ENCODE measurements at regions not wholly inside any gene's neighbourhood (a gene's known extent, or its start where the extent isn't known, plus 50 kb on each side); places are given as distances from the start of the nearest gene placed in this dataset.

DNA sequence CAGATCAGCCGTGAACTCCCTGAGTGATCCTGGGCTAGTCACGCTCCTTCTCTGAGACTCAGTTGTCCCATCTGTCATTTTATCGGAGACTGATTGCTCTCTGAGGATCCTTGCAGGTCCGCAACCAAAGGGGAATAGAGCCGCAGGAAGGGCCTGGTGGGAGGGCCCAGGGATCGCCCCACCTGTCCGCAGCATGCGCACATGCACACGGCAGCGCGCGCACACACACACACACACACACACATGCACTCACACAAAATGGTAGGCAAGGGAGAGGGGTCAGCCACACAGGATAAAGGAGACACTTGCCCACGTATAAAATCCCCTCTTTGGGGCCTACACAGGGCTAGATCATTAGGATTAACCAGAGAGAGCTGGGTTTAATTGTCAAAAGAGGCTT is 95.6 kb upstream of the FOXP4 start:
- no peak for DNase-seq (ENCODE audit: low read depth)

DNA sequence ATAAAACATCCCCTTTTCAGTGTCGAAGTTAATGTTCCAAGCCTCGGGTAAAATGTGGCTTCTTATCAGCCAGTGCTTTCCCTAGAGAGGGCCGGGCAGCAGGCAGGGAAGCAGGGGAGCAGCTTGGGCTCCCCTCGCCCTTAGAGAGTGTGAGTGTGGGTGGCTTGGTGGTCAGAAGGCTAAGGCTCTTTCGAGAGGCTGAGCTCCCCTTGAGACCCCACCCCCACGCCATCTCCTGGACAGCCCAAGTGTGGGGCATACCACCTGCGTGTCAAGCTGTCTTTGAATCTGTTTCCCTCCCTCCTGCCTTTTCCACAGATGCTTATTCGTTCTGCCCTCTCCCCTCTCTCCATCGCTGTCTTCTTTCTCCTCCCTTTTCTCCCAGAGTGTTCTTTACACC is 95.1 kb upstream of the FOXP4 start:
- no peak for DNase-seq (ENCODE audit: low read depth)

DNA sequence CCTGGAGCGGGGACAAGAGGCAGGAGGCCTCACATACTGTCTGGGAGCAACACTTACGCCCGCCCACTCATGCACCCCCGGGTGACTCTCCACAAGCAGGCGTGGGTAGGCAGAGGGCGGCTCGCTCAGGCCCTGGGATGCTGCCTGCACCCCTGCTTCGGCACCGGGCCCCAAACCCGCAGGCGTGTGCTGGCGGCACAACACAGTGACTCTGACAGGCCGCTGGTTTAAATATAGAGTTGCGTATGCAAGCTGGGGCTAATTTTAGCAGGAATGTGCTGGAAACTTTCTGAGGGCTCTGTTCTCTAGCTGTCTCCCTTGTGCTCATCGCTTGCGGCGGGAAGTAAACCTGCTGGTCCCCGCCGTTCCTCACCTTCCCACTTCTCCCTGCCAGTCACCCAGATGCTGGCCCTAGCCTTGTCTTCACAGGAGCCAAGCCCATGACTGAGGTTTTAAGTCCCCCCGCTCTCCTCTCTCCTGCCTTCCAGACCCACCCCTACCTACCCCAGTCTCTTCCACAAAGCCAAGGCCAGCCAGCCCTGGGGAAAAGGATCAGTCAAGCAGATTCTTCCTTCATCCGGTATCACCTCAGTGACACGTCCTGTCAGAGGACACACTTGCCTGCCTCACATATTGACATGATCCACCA is 94.5 kb upstream of the FOXP4 start:
- no peak for DNase-seq (ENCODE audit: low read depth)

DNA sequence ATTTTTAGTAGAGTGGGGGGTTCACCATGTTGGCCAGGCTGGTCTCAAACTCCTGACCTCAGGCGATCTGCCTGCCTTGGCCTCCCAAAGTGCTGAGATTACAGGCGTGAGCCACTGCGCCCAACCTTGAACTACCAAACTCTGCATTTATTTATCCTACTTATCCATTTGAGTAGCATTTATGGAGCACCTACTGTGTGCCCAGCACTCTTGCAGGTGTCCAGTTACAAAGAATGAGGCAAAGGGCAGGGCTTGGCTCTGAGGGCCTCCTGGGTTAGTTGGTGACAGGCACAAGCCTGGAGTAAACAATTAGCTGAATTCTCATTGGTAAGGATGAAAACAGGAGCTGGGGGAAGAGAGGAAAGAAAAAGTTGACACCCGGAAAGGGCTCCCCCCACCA is 93.4 kb upstream of the FOXP4 start:
- DNase-seq (ENCODE audit: low read depth), result no peak

- DNase-seq (ENCODE audit: low read depth), result no peak
Measured at GRCh38 chr6:41453244-41453643, 92.9 kb upstream of the FOXP4 start.

GRCh38 chr6:41454189-41454789 is 91.9 kb upstream of the FOXP4 start:
- DNase-seq (ENCODE audit: low read depth), result no peak

DNA sequence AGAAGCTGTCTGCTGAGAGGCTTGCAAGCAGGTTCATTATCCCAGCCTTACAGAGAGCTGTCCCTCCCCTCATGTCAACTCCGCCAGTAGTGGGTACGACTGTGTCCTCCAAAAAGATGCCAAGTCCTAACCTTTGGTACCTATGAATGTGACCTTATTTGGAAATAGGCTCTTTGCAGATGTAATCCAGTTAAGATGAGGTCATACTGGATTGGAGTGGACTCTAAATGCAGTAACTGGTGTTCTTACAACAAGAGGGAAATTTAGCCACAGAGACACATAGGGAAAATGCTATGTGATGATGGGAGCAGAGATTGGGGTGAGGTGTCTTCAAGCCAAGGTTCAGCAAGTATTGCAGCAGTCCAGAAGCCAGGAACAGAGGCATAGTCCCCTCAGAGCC is 90.8 kb upstream of the FOXP4 start:
- no peak for DNase-seq (ENCODE audit: low read depth)

- no peak for DNase-seq (ENCODE audit: low read depth)
Measured at GRCh38 chr6:41455818-41456217, 90.4 kb upstream of the FOXP4 start.

- DNase-seq (ENCODE audit: low read depth), result no peak
Measured at GRCh38 chr6:41457303-41457670, 88.9 kb upstream of the FOXP4 start.

GRCh38 chr6:41459738-41460137 is 86.4 kb upstream of the FOXP4 start:
- DNase-seq (ENCODE audit: low read depth), result no peak

DNA sequence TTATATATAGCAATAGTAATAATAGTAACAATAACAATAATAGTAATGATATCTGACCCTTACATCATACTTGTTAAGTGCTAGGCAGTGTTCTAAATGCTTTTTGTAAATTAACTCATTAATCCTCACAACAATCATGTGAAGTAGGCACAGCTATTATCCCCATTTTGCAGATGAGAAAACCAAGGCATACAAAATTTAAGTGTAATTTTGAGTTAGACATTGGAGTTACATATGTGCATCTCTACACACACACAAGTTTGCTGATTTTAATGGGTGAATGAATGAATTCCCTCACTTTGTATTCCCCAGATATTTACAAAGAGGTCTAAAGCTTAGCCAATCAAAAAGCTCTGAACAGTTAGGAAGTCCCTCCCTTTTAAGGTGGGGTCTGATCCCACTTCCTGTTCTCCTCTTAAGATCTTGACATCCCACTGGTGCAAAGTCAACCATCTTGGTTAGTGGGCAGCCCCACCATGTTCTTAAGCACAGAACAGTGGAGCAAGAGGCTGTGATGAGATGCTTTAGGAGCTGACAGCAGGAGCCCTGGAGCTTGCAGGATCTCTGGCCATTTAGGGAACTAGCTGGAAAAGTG is 85.3 kb upstream of the FOXP4 start:
- DNase-seq (ENCODE audit: low read depth), result no peak

GRCh38 chr6:41462033-41462432 is 84.1 kb upstream of the FOXP4 start:
- DNase-seq (ENCODE audit: low read depth), result no peak

DNA sequence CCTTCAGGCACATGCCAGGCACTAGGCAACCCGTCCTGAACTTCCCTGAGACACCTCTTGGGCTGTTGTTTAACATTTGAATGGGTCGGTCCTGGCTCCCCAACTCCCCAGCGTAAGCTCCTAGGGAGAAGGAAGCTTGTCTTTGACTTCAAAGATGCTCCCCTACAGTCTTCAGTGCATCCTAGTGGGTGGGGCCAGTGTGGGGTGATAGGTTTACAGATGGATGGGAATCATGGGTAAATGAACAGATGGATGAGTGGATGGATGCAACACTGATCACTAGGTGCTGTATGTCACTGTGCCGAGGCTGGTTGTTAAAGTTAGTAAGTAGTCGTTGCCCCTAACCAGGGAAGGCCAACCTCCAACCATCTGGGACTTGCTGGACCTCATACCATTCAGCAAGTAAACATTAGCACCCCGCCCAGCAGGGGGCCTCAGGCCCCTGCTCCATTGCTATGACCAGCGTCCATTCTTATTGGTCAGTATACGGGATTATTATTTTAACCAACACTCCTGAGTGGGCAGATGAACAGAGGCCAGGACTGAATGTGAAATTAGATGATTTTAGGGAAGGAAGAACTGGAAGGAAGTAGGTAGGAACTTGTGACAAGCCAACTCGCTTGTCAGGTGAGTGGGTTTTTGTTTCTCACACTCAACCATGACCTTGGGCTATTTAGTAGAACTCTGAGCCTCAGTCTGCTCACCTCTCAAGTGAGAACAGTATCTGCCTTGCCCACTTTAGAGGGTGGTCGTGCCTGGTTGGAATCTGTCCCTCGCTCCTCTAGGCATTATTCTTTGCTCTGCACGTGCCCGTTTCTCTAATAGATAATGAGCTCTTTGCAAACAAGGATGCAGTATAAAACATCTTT is 82.9 kb upstream of the FOXP4 start:
- peak; percentile 58 for DNase-seq (ENCODE audit: low read depth)

DNA sequence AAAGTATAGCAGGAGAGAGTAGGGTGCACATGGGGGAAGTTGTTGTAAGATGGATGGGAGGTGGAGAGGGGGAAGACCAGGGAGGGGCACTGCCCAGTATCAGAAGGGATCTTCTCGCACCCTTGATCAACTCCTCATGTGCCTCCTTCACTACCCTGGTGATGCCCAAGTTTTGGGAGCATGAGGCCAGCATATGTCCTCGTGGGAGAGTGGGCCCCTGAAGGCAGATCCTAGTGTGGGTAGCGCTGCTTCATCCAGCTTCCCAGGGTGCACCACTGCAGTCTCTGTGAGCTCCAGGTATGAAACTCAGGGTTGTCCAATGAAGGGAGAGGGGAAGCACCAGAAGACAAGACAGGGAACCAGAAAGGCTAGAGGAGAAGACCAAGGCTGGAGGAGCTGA is 82.2 kb upstream of the FOXP4 start:
- DNase-seq (ENCODE audit: low read depth), result no peak

DNA sequence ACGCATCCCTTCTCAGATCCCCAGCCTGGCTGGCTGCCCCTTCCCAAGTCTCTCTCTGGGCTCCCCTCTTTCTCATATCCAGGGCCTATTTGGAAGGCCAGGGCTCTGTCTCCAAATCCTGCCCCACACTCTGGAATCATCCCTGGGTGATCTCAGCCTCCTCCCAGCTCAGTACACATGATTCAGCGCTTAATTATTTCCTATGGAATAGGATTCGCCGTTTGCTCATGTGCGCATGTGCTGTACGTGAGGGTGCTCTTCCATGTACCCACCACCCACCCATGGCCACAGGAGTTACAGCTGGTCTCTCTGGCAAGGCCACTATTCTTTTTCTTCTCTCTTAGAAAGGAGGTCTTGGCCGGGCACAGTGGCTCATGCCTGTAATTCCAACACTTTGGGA is 81.7 kb upstream of the FOXP4 start:
- no peak for DNase-seq (ENCODE audit: low read depth)

DNA sequence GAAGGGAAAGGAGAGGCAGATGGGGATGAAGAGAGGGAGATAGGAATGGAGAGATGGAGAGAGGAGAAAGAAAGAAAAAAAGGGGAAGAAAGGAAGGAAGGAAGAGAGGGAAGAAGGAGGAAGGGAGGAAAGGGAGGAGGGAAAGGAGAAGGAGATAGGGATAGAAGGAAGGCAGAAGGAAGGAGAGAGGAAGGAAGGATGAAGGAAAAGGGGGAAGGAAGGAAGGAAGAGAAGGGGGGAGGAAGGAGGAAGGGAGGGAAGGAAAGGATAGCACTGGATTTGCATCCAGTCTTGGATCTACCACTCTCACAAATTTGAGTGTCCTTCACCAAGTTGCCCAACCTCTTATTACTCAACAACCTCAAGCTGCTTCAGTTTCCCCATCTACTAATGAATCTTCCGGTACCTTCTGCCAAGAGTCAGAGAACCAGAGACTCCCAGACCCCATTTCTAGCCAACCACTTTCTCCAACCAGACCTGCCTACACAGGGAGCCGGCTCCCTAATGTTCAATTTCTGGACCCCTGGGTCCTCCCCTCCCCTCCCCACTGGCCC is 79.7 kb upstream of the FOXP4 start:
- DNase-seq (ENCODE audit: low read depth), result no peak

GRCh38 chr6:41467061-41467460 is 79.1 kb upstream of the FOXP4 start:
- no peak for DNase-seq (ENCODE audit: low read depth)

DNA sequence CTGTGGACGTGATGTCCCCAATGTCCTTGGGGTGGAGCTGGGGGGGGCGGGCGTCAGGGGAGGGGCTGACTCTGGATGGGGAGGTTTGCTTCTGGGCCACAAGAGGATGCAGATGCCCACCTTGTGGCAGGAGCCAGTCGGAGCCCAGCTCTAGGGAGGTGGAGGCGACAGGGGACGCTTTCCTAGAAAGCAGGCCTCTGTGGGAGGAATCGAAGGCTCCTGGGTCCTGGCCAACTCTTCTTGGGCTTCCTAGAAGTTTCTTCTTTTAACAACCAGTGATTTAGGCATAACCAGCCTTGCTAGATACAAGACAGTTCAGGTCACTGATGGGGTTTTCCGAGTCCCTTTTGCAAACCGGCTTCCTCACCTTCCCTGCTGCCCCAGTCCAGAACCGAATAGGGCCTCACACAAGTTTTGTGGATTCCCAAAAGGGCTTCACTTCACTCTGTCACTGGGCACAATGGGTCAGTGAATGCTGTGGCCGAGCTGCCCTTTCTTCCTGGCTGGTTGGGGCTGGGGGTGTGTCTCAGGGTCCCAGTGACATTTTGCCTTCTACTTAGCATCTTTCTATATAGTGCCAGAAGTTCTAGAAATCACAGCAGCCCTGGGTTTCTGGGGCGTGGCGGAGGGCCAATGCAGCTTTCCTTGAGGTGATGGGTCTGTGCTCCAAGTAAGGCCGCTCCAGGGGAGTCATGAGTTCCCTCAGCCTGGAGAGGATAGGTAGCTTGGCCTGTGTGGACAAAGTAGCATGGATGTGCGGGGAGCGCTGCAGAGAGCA is 78.4 kb upstream of the FOXP4 start:
- no peak for DNase-seq (ENCODE audit: low read depth)

DNA sequence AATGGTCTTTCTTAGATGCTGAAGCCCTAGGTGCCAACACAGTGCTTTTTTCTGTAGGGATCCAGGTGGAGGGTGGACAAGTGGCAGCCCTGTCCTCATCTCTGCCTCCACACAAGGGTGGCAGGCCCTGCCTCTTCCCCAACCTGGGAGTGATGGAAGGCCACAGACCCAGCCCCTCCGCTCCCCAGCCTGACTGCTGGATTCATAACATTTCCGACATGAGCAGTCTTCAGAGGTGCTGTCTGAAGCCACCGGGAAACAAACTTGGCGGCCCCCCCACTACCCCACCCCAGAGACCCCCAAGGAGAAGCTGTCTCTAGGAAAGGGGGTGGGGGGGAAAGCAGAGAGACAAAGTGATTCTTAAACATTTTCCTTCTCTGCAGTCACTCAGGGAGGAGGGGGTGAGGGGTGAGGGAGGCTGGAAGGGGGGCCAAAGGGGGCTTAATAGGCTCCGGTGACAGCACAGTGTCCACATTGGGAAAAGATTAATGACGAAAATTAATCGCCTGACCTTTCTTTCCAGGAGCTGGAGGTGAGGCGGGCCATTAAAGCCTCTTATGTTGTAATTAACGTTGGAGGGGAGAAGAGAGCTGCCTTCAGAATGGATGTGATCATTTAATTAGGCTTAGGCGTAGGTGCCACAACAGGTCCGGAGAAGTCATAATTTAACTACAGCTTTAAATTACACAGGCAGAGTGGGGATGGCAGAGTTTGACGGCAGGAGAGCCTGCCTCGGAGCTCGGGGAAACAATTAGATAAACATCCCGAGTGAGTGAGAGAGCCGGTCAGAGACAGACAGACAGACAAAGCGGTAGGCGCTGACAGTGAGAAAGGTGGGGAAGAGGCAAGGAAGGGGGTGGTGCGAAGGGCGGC is 76.8 kb upstream of the FOXP4 start:
- DNase-seq (ENCODE audit: low read depth), result no peak

DNA sequence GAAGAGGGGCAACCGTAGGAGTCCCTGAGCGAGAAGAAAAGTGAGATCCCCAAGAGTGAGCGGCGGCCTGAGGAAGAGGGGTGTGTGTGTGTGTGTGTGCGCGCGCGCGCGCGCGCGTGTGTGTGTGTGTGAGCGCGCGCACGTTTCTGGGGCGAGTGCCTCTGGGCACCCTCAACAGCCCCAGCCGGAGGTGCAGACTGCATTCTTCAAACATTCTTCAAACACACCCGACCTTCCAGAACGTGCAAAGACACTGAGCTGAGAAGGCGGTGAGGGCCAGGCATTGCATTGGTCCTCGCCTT is 76.2 kb upstream of the FOXP4 start:
- no peak for DNase-seq (ENCODE audit: low read depth)

Measured in myocyte (in vitro differentiated cells).